ENCODE measurements at regions not wholly inside any gene's neighbourhood (a gene's known extent, or its start where the extent isn't known, plus 50 kb on each side); places are given as distances from the start of the nearest gene placed in this dataset.

DNA sequence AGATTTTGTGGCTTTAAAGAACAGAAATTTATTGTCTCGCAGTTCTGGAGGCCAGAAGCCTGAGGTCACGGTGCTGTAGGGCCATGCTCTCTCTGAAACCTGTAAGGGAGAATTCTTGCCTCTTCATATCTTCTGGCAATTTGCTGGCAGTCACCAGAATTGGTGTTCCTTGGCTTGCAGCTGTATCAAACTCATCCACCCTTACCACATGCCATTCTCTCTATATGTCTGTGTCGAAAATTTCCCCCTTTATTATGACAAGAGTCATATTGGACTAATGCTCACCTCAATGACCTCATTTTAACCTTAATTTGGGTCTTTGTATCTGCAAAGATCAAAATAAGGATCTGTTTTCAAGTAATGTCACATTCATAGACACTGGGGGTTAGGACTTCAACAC, 266.7 kb downstream of the IL20RB start:
- TF ChIP-seq, protein P1, sequence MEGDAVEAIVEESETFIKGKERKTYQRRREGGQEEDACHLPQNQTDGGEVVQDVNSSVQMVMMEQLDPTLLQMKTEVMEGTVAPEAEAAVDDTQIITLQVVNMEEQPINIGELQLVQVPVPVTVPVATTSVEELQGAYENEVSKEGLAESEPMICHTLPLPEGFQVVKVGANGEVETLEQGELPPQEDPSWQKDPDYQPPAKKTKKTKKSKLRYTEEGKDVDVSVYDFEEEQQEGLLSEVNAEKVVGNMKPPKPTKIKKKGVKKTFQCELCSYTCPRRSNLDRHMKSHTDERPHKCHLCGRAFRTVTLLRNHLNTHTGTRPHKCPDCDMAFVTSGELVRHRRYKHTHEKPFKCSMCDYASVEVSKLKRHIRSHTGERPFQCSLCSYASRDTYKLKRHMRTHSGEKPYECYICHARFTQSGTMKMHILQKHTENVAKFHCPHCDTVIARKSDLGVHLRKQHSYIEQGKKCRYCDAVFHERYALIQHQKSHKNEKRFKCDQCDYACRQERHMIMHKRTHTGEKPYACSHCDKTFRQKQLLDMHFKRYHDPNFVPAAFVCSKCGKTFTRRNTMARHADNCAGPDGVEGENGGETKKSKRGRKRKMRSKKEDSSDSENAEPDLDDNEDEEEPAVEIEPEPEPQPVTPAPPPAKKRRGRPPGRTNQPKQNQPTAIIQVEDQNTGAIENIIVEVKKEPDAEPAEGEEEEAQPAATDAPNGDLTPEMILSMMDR (IDR thresholded peaks at IDR 0.05 in 8 of 11, conservative IDR thresholded peaks at IDR 0.05 in 3 of 11) = no peak
- TF ChIP-seq POLR2AphosphoS5 (IDR thresholded peaks at IDR 0.05) (no peak), POLR2A (IDR thresholded peaks at IDR 0.05) (no peak)
